ENCODE measurements at regions not wholly inside any gene's neighbourhood (a gene's known extent, or its start where the extent isn't known, plus 50 kb on each side); places are given as distances from the start of the nearest gene placed in this dataset.
"Not testable (repeated sequence)": the region's sequence is repeated elsewhere in the genome, so short reads cannot be mapped to it uniquely, and the experiment has no call there.

GRCh38 chr6:105560611-105561066 lies 157.8 kb upstream of the PREP start:
- DNase-seq: no peak

GRCh38 chr6:105557291-105557690 lies 154.4 kb upstream of the PREP start:
- DNase-seq: no peak

- DNase-seq: no peak
Observed at GRCh38 chr6:105553171-105553570, 150.3 kb upstream of the PREP start.

- DNase-seq: no peak
Observed at GRCh38 chr6:105550955-105551620, 148.2 kb upstream of the PREP start.

GRCh38 chr6:105546754-105547153 lies 143.9 kb upstream of the PREP start:
- no peak for DNase-seq

- DNase-seq: no peak
Observed at GRCh38 chr6:105545947-105546731, 143.3 kb upstream of the PREP start.

- no peak for DNase-seq
Observed at GRCh38 chr6:105545228-105545920, 142.5 kb upstream of the PREP start.

- no peak for DNase-seq
Observed at GRCh38 chr6:105539911-105540310, 137.0 kb upstream of the PREP start.

- no peak for DNase-seq
Observed at GRCh38 chr6:105537981-105538578, 135.2 kb upstream of the PREP start.

GRCh38 chr6:105536961-105537360 lies 134.1 kb upstream of the PREP start:
- DNase-seq: no peak

- no peak for DNase-seq
Observed at GRCh38 chr6:105533301-105533700, 130.4 kb upstream of the PREP start.

- no peak for DNase-seq
Observed at GRCh38 chr6:105526225-105526872, 123.5 kb upstream of the PREP start.

GRCh38 chr6:105522626-105523322 lies 119.9 kb upstream of the PREP start:
- no peak for DNase-seq

- DNase-seq: no peak
Observed at GRCh38 chr6:105519954-105520353, 117.1 kb upstream of the PREP start.

GRCh38 chr6:105518993-105519392 lies 116.1 kb upstream of the PREP start:
- not testable (repeated sequence) for DNase-seq

GRCh38 chr6:105515054-105515453 lies 112.2 kb upstream of the PREP start:
- no peak for DNase-seq

GRCh38 chr6:105514306-105514705 lies 111.4 kb upstream of the PREP start:
- DNase-seq: no peak

GRCh38 chr6:105511639-105512038 lies 108.8 kb upstream of the PREP start:
- DNase-seq: no peak

GRCh38 chr6:105510746-105511145 lies 107.9 kb upstream of the PREP start:
- no peak for DNase-seq

GRCh38 chr6:105509506-105510331 lies 106.8 kb upstream of the PREP start:
- no peak for DNase-seq

GRCh38 chr6:105507811-105508210 lies 104.9 kb upstream of the PREP start:
- DNase-seq: no peak

Measured in NCI-H1417 treated with DMSO at 0.1 percent for 48 hours (cell line).